Prostate gland (tissue), 2 donors: ENCODE measurements at regions not wholly inside any gene's neighbourhood (a gene's known extent, or its start where the extent isn't known, plus 50 kb on each side); places are given as distances from the start of the nearest gene placed in this dataset.

ENCODE experiments used
- DNase-seq: peaks from one replicate; pipeline ENCODE4 v3.0.0-alpha.2; 2019; ENCODE audit warnings: low spot score
- H3K27ac ChIP-seq, 2 donors: fragments of 200-600 bp; sonication (generic); 2 replicates each; pipeline ENCODE4 v1.5.1; 2017 to 2019
- H3K27me3 ChIP-seq: fragments of 200-600 bp; sonication (generic); replicated peaks from 2 replicates; pipeline ENCODE4 v1.5.1; 2019; ENCODE audit not compliant: insufficient read depth
- H3K36me3 ChIP-seq, 2 donors: fragments of 200-600 bp; sonication (generic); 1 replicate in 1 of 2; 2 replicates in 1 of 2; pipeline versions ENCODE4 v1.5.1 to v1.8.1; 2017 to 2019
- H3K4me1 ChIP-seq: fragments of 200-600 bp; sonication (generic); replicated peaks from 2 replicates; pipeline ENCODE4 v1.5.1; 2019
- H3K4me3 ChIP-seq, 2 donors: fragments of 200-600 bp; sonication (generic); 2 replicates each; pipeline ENCODE4 v1.5.1; 2017 to 2019
- H3K9me3 ChIP-seq: fragments of 200-600 bp; sonication (generic); 2 replicates; pipeline ENCODE4 v1.5.1; 2017
- CTCF ChIP-seq, 4 experiments: fragments of 200-600 bp in 2 of 4; fragments of 450-650 bp in 2 of 4; sonication (generic) in 2 of 4; IDR thresholded peaks; 1 replicate in 3 of 4; 2 replicates in 1 of 4; pipeline ENCODE4 v1.5.1; 2016 to 2019; ENCODE audit warnings: antibody characterized with exemption in 4 of 4, mild to moderate bottlenecking in 2 of 4, moderate library complexity in 2 of 4
- POLR2A ChIP-seq: fragments of 450-650 bp; IDR thresholded peaks from one replicate; pipeline ENCODE4 v1.6.1; 2016; ENCODE audit warnings: antibody characterized with exemption, mild to moderate bottlenecking
- POLR2AphosphoS5 ChIP-seq: sonication (generic); formaldehyde crosslinking; IDR thresholded peaks from one replicate; pipeline ENCODE4 v1.6.1; 2017; ENCODE audit warnings: antibody characterized with exemption
- WGBS: methylation state at CpG from one replicate; pipeline ENCODE4 v1.1.5; 2018; 5-methylcytosine and 5-hydroxymethylcytosine counted together
- intact Hi-C: fragments of 100-400 bp; cut with DNase I; formaldehyde crosslinking; loops from one replicate; pipeline ENCODE4 v1.14.2; 2022

GRCh38 chr5:166045961-166046360, 2245.5 kb upstream of the WWC1 start:
- Histone ChIP-seq H3K4me3 (no peak overlapping the region), H3K27ac (no peak overlapping the region), H3K4me1 (no peaks in the 10 kb centered on the region), H3K9me3 (no peaks in the 10 kb centered on the region), H3K27me3 (no peaks in the 10 kb centered on the region), H3K36me3 (no peaks in the 10 kb centered on the region)
- WGBS: 19% methylated on average over 2 of the region's 2 CpGs
- intact Hi-C loops: no loop called here
- DNase-seq: peak; percentile 4
- no peak for TF ChIP-seq CTCF (IDR thresholded peaks at IDR 0.05)
- TF ChIP-seq POLR2AphosphoS5: peak; percentile 39
- TF ChIP-seq POLR2A: no peak

- DNase-seq: no peak
- Histone ChIP-seq H3K9me3 (no peaks in the 10 kb centered on the region), H3K4me3 (no peak overlapping the region), H3K27me3 (no peaks in the 10 kb centered on the region), H3K4me1 (no peaks in the 10 kb centered on the region), H3K27ac (no peak overlapping the region), H3K36me3 (no peaks in the 10 kb centered on the region)
- intact Hi-C loops: no loop called here
- WGBS: 77% methylated on average over 1 of the region's 1 CpG
- no peak for TF ChIP-seq POLR2AphosphoS5
- no peak for TF ChIP-seq CTCF (IDR thresholded peaks at IDR 0.05)
- no peak for TF ChIP-seq POLR2A
Measured at GRCh38 chr5:166046956-166047355, 2244.5 kb upstream of the WWC1 start.

- Histone ChIP-seq H3K4me1 (no peaks in the 10 kb centered on the region), H3K4me3 (no peak overlapping the region), H3K27ac (no peak overlapping the region), H3K27me3 (no peaks in the 10 kb centered on the region), H3K36me3 (no peaks in the 10 kb centered on the region), H3K9me3 (no peaks in the 10 kb centered on the region)
- no peak for DNase-seq
- intact Hi-C loops: no loop called here
- whole genome bisulfite sequencing: 83% methylated on average over 4 of the region's 4 CpGs
- TF ChIP-seq CTCF (IDR thresholded peaks at IDR 0.05) (no peak), POLR2AphosphoS5 (no peak), POLR2A (no peak)
Measured at GRCh38 chr5:166050531-166050930, 2240.9 kb upstream of the WWC1 start.

GRCh38 chr5:166058660-166059059, 2232.8 kb upstream of the WWC1 start:
- H3K4me1 ChIP-seq: no peaks in the 10 kb centered on the region
- H3K9me3 ChIP-seq: no peaks in the 10 kb centered on the region
- no peaks in the 10 kb centered on the region for H3K27me3 ChIP-seq
- no peak for TF ChIP-seq CTCF (IDR thresholded peaks at IDR 0.05)
- no peak for TF ChIP-seq POLR2AphosphoS5
- TF ChIP-seq POLR2A: no peak
- no peak overlapping the region for H3K27ac ChIP-seq
- intact Hi-C loops: no loop called here
- WGBS: 95% methylated on average over 5 of the region's 5 CpGs
- no peaks in the 10 kb centered on the region for H3K36me3 ChIP-seq
- H3K4me3 ChIP-seq: no peak overlapping the region
- no peak for DNase-seq

- Histone ChIP-seq H3K36me3 (no peaks in the 10 kb centered on the region), H3K9me3 (no peaks in the 10 kb centered on the region), H3K4me3 (no peak overlapping the region), H3K27ac (no peak overlapping the region), H3K4me1 (no peaks in the 10 kb centered on the region), H3K27me3 (no peaks in the 10 kb centered on the region)
- intact Hi-C loops: no loop called here
- DNase-seq: no peak
- TF ChIP-seq CTCF (IDR thresholded peaks at IDR 0.05) (no peak), POLR2AphosphoS5 (no peak), POLR2A (no peak)
- 50% methylated on average over 1 of the region's 1 CpG for WGBS
Measured at GRCh38 chr5:166062094-166062493, 2229.4 kb upstream of the WWC1 start.
